ENCODE measurements at regions not wholly inside any gene's neighbourhood (a gene's known extent, or its start where the extent isn't known, plus 50 kb on each side); places are given as distances from the start of the nearest gene placed in this dataset.

GRCh38 chr2:204293884-204294747, 251.2 kb upstream of the PARD3B start:
- TF ChIP-seq EZH2 (IDR thresholded peaks at IDR 0.05; ENCODE audit: borderline replicate concordance, low read length) (no peak), CTCF (IDR thresholded peaks at IDR 0.05; ENCODE audit: low read length) (no peak)
